Sigmoid colon (tissue), 6 donors: ENCODE measurements at regions not wholly inside any gene's neighbourhood (a gene's known extent, or its start where the extent isn't known, plus 50 kb on each side); places are given as distances from the start of the nearest gene placed in this dataset.

ENCODE experiments used
- DNase-seq: peaks from one replicate; pipeline ENCODE4 v3.0.0-alpha.2; 2019
- H3K27ac ChIP-seq, 4 donors: fragments of 200-600 bp; sonication (generic); one replicate each; pipeline ENCODE4 v1.5.1; 2016 to 2019; ENCODE audit warnings: mild to moderate bottlenecking in 1 of 4
- H3K27me3 ChIP-seq, 3 donors: fragments of 200-600 bp; sonication (generic); one replicate each; pipeline ENCODE4 v1.5.1; 2019; ENCODE audit warnings: mild to moderate bottlenecking in 1 of 3
- H3K36me3 ChIP-seq, 4 donors: fragments of 200-600 bp; sonication (generic); one replicate each; pipeline ENCODE4 v1.5.1; 2016 to 2019
- H3K4me1 ChIP-seq, 4 donors: fragments of 200-600 bp; sonication (generic); one replicate each; pipeline ENCODE4 v1.5.1; 2017 to 2019
- H3K4me3 ChIP-seq, 4 donors: fragments of 200-600 bp; sonication (generic); one replicate each; pipeline ENCODE4 v1.5.1; 2017 to 2019; ENCODE audit warnings: mild to moderate bottlenecking in 2 of 4, moderate library complexity in 1 of 4
- H3K9me3 ChIP-seq, 4 donors: fragments of 200-600 bp in 3 of 4; sonication (generic) in 3 of 4; one replicate each; pipeline versions ENCODE4 v1.5.1 to v1.6.1; 2013 to 2019
- EP300 ChIP-seq, 4 donors: sonication (generic); formaldehyde crosslinking; IDR thresholded peaks; one replicate each; pipeline ENCODE4 v1.6.1; 2017; ENCODE audit warnings: antibody characterized with exemption in 4 of 4
- POLR2A ChIP-seq, 2 donors: fragments of 450-650 bp; IDR thresholded peaks; one replicate each; pipeline ENCODE4 v1.6.1; 2016; ENCODE audit warnings: antibody characterized with exemption in 2 of 2, mild to moderate bottlenecking in 2 of 2, moderate library complexity in 2 of 2
- POLR2AphosphoS5 ChIP-seq, 4 donors: sonication (generic); formaldehyde crosslinking; IDR thresholded peaks; one replicate each; pipeline ENCODE4 v1.6.1; 2017; ENCODE audit warnings: antibody characterized with exemption in 4 of 4
- WGBS, 2 donors: extraction: QIAGEN DNeasy Blood & Tissue Kit; methylation state at CpG; one replicate each; pipeline ENCODE4 v1.1.7; 2013; 5-methylcytosine and 5-hydroxymethylcytosine counted together
- intact Hi-C: fragments of 100-400 bp; cut with DNase I; formaldehyde crosslinking; loops from one replicate; pipeline ENCODE4 v1.15.1; 2023
- TF ChIP-seq, protein P1 (sequence below), 4 experiments: fragments of 450-650 bp in 3 of 4; fragments of 200-600 bp in 1 of 4; IDR thresholded peaks; one replicate each; pipeline ENCODE4 v1.5.1; 2016 to 2019; ENCODE audit warnings: antibody characterized with exemption in 4 of 4, mild to moderate bottlenecking in 3 of 4, moderate library complexity in 2 of 4
- donor health status: healthy with polysubstance abuse.
- donor health status: healthy.

DNA sequence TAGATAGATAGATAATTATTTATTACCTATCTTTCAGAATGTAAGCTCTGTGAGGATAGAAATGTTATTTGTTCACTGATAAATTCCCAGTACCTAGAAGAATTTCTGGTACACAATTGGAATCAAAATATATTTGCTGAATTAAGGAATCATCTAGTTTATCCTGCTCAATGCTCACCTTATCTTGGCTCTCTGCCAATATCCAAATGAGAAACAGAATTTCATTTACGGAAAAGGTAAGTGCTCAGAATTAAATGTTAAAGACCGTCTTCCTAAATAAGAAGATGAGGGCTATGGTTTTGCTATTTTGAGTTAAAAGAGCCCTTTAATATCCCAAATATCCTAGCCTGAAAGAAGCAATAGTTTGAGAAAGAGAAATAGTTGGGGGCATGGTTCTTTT is 232.1 kb upstream of the PDE4D start:
- WGBS, 2 donors: 89 to 95% methylated on average over 2 of the region's 2 CpGs
- Histone ChIP-seq H3K4me3 (no peak overlapping the region), H3K27ac (no peak overlapping the region), H3K36me3 (no peaks in the 10 kb centered on the region), H3K9me3 (no peaks in the 10 kb centered on the region), H3K27me3 (no peaks in the 10 kb centered on the region), H3K4me1 (no peaks in the 10 kb centered on the region)
- intact Hi-C loops: no loop called here
- DNase-seq: no peak
- no peak for TF ChIP-seq POLR2A (IDR thresholded peaks at IDR 0.05)
- no peak for TF ChIP-seq EP300 (IDR thresholded peaks at IDR 0.05)
- TF ChIP-seq, protein P1, sequence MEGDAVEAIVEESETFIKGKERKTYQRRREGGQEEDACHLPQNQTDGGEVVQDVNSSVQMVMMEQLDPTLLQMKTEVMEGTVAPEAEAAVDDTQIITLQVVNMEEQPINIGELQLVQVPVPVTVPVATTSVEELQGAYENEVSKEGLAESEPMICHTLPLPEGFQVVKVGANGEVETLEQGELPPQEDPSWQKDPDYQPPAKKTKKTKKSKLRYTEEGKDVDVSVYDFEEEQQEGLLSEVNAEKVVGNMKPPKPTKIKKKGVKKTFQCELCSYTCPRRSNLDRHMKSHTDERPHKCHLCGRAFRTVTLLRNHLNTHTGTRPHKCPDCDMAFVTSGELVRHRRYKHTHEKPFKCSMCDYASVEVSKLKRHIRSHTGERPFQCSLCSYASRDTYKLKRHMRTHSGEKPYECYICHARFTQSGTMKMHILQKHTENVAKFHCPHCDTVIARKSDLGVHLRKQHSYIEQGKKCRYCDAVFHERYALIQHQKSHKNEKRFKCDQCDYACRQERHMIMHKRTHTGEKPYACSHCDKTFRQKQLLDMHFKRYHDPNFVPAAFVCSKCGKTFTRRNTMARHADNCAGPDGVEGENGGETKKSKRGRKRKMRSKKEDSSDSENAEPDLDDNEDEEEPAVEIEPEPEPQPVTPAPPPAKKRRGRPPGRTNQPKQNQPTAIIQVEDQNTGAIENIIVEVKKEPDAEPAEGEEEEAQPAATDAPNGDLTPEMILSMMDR (IDR thresholded peaks at IDR 0.05): no peak
- TF ChIP-seq POLR2AphosphoS5 (IDR thresholded peaks at IDR 0.05): no peak

DNA sequence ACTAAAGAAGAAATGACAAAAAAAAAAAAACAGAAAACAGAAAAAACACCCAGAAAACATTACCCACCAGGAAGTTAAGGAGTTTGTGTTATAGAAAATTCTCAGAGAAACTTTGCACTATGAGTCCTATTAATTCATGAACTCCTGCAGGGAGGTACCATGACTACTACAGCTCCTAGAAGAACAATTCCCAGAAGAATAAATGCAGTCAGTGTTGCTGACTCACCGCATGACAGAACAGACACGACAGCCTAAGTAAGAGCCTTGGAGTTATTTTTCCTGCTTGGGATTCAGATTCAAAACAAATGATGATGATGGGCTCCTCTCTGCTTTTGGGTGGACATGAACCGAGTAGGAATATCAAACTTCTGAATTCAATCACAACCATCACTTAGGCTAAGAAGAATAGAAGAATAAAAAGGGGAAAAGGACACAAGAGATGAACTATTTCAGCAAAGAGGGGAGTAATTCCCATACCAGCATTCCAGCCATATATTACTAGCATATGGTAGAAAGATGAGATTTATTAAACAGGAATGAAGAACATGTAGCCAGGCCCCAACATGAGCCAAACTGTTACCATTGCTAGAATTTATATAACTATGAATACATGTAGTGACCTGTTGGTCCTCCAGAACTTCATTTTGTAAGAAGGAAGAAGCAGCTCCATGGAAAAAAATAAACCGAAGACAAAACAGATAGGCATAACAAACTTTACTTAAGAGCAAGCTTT is 209.6 kb upstream of the PDE4D start:
- H3K27ac ChIP-seq: no peak overlapping the region
- intact Hi-C loops: no loop called here
- TF ChIP-seq EP300 (IDR thresholded peaks at IDR 0.05) (no peak), POLR2AphosphoS5 (IDR thresholded peaks at IDR 0.05) (no peak), POLR2A (IDR thresholded peaks at IDR 0.05) (no peak)
- TF ChIP-seq, protein P1 (IDR thresholded peaks at IDR 0.05): no peak
- no peaks in the 10 kb centered on the region for H3K36me3 ChIP-seq
- WGBS, 2 donors: 80 to 87% methylated on average over 4 of the region's 4 CpGs
- no peaks in the 10 kb centered on the region for H3K4me1 ChIP-seq
- H3K9me3 ChIP-seq: no peaks in the 10 kb centered on the region
- H3K4me3 ChIP-seq: no peak overlapping the region
- DNase-seq: no peak
- H3K27me3 ChIP-seq: no peaks in the 10 kb centered on the region

DNA sequence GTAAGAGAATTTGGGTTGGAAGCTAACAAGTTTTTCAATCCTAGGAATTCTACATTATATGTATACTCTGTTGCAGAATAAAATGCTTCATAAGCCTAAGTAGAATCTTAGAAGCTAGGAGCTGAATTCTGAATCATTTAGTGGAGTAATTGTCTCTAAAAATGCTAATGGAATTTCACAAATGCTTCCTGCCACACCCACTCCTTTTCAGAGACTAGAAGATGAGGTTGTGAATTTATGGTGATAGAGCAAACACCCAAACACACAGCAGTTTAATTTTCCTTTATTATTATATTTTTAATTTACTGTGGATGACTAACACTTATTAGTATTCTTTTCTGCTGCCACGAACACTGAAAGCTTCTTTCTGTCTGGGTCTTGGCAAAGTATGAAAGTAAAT is 208.0 kb upstream of the PDE4D start:
- no peak for DNase-seq
- Histone ChIP-seq H3K4me3 (no peak overlapping the region), H3K4me1 (no peaks in the 10 kb centered on the region), H3K27ac (no peak overlapping the region), H3K9me3 (no peaks in the 10 kb centered on the region), H3K27me3 (no peaks in the 10 kb centered on the region), H3K36me3 (no peaks in the 10 kb centered on the region)
- TF ChIP-seq POLR2A (IDR thresholded peaks at IDR 0.05) (no peak), POLR2AphosphoS5 (IDR thresholded peaks at IDR 0.05) (no peak), EP300 (IDR thresholded peaks at IDR 0.05) (no peak)
- TF ChIP-seq, protein P1 (IDR thresholded peaks at IDR 0.05): no peak
- intact Hi-C loops: no loop called here
- 63 to 84% methylated on average over 1 of the region's 1 CpG for WGBS, 2 donors

DNA sequence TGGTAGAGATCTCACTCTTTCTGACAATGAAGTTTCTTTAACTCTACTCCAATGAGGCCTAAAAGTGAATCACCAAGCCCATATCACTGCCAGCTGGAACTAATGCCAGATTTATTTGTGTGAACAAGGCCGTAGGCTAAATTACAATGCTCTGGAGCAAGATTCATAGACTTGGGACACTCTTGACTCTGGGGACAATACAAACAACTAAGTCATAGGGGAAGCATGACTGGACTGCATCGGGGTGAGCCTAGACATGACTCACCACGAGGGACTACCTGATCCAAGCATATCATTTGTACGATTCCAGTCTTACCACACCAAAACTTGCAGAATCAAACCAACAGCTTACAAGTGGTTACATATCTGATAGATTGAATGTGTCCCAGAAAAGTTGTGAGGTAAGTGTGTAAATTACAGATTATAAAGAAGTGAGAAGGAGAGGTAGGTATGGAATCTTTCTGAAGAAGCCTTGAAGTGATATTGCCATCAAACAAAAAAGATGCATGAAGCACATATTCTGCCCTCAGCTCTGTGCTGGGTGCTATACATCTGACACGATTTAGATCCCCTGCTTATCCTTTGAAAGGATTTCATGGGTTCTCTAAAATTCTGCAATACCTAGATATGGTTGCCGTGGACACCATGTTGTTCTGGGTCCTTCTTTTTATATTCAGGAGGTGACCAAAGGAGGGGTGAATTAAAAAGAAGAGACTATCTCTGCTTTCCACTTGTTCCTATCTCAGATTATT is 199.3 kb upstream of the PDE4D start:
- intact Hi-C loops: no loop called here
- DNase-seq: no peak
- H3K36me3 ChIP-seq: no peaks in the 10 kb centered on the region
- H3K27me3 ChIP-seq: no peaks in the 10 kb centered on the region
- H3K27ac ChIP-seq: no peak overlapping the region
- TF ChIP-seq POLR2A (IDR thresholded peaks at IDR 0.05): no peak
- no peak for TF ChIP-seq EP300 (IDR thresholded peaks at IDR 0.05)
- no peak for TF ChIP-seq POLR2AphosphoS5 (IDR thresholded peaks at IDR 0.05)
- TF ChIP-seq, protein P1 (IDR thresholded peaks at IDR 0.05): no peak
- peaks cover 0 to under 1% (median 0%) of the 10 kb centered on the region in 4 donors for H3K9me3 ChIP-seq
- WGBS, 2 donors: 79 to 89% methylated on average over 6 of the region's 6 CpGs
- H3K4me1 ChIP-seq: no peaks in the 10 kb centered on the region
- H3K4me3 ChIP-seq: no peak overlapping the region
